HepG2 (cell line): ENCODE measurements at regions not wholly inside any gene's neighbourhood (a gene's known extent, or its start where the extent isn't known, plus 50 kb on each side); places are given as distances from the start of the nearest gene placed in this dataset.

Experiments used
- ATF3 ChIP-seq: sonication (generic); formaldehyde crosslinking; IDR thresholded peaks from 2 replicates; pipeline ENCODE4 v1.4.0; 2020; ENCODE audit warnings: missing genetic modification reagents
- CTCF ChIP-seq: sonication (generic); formaldehyde crosslinking; IDR thresholded peaks from 2 replicates; pipeline ENCODE4 v1.5.0; 2020; ENCODE audit warnings: mild to moderate bottlenecking, missing genetic modification reagents, moderate library complexity
- EZH2 ChIP-seq: conservative IDR thresholded peaks from 2 replicates; pipeline ENCODE4 v1.6.1; 2012; ENCODE audit warnings: mild to moderate bottlenecking, low read depth, low read length, moderate library complexity
- FOSL1 ChIP-seq: sonication (generic); formaldehyde crosslinking; IDR thresholded peaks from 2 replicates; pipeline ENCODE4 v1.9.0; 2021; ENCODE audit warnings: missing genetic modification reagents, borderline replicate concordance
- GTF3A ChIP-seq: sonication (generic); formaldehyde crosslinking; conservative IDR thresholded peaks from 2 replicates; pipeline ENCODE4 v1.4.0; 2020; ENCODE audit warnings: mild to moderate bottlenecking, missing genetic modification reagents
- POLR2AphosphoS5 ChIP-seq: IDR thresholded peaks from 2 replicates; pipeline ENCODE4 v1.6.1; 2012; ENCODE audit warnings: low read depth, low read length
- RAD21 ChIP-seq: fragments of 450-650 bp; formaldehyde crosslinking; IDR thresholded peaks from 2 replicates; pipeline ENCODE4 v1.5.0; 2020; ENCODE audit warnings: mild to moderate bottlenecking
- RFX1 ChIP-seq: fragments of 450-650 bp; IDR thresholded peaks from 2 replicates; pipeline ENCODE4 v1.6.1; 2017
- RFXAP ChIP-seq: sonication (generic); formaldehyde crosslinking; IDR thresholded peaks from 2 replicates; pipeline ENCODE4 v1.4.0; 2020; ENCODE audit warnings: missing genetic modification reagents, borderline replicate concordance
- TAF1 ChIP-seq: sonication (generic); formaldehyde crosslinking; IDR thresholded peaks from 2 replicates; pipeline ENCODE4 v1.4.0; 2020; ENCODE audit warnings: missing genetic modification reagents
- ZNF274 ChIP-seq: sonication (generic); formaldehyde crosslinking; IDR thresholded peaks from 2 replicates; pipeline ENCODE4 v1.5.1; 2020; ENCODE audit warnings: mild to moderate bottlenecking, missing genetic modification reagents
- ZNF3 ChIP-seq: IDR thresholded peaks from 2 replicates; pipeline ENCODE4 v1.7.0; 2017; ENCODE audit warnings: inconsistent platforms
- ZNF713 ChIP-seq: sonication (generic); formaldehyde crosslinking; IDR thresholded peaks from 2 replicates; pipeline ENCODE4 v1.4.0; 2020; ENCODE audit warnings: mild to moderate bottlenecking, missing genetic modification reagents
- TF ChIP-seq, protein P1 (sequence below), 2 experiments: sonication (generic) in 1 of 2; formaldehyde crosslinking in 1 of 2; IDR thresholded peaks; 2 replicates each; pipeline versions ENCODE4 v1.6.1 to v1.9.0; 2014 to 2022; ENCODE audit warnings: antibody characterized with exemption in 1 of 2, borderline replicate concordance in 1 of 2, inconsistent platforms in 1 of 2, low read depth in 1 of 2, missing genetic modification reagents in 1 of 2

- TF ChIP-seq POLR2AphosphoS5 (no peak), RFXAP (CRISPR knock-in tag) (no peak), ZNF3 (CRISPR knock-in tag) (no peak), EZH2 (no peak), ZNF274 (no peak), FOSL1 (no peak), RFX1 (no peak), GTF3A (CRISPR knock-in tag) (no peak), CTCF (CRISPR knock-in tag) (no peak), TAF1 (no peak), RAD21 (CRISPR knock-in tag) (no peak), ATF3 (no peak), ZNF713 (CRISPR knock-in tag) (no peak)
- TF ChIP-seq, protein P1, sequence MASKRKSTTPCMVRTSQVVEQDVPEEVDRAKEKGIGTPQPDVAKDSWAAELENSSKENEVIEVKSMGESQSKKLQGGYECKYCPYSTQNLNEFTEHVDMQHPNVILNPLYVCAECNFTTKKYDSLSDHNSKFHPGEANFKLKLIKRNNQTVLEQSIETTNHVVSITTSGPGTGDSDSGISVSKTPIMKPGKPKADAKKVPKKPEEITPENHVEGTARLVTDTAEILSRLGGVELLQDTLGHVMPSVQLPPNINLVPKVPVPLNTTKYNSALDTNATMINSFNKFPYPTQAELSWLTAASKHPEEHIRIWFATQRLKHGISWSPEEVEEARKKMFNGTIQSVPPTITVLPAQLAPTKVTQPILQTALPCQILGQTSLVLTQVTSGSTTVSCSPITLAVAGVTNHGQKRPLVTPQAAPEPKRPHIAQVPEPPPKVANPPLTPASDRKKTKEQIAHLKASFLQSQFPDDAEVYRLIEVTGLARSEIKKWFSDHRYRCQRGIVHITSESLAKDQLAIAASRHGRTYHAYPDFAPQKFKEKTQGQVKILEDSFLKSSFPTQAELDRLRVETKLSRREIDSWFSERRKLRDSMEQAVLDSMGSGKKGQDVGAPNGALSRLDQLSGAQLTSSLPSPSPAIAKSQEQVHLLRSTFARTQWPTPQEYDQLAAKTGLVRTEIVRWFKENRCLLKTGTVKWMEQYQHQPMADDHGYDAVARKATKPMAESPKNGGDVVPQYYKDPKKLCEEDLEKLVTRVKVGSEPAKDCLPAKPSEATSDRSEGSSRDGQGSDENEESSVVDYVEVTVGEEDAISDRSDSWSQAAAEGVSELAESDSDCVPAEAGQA (IDR thresholded peaks at IDR 0.05; ENCODE audit: low read depth) = no peak
- TF ChIP-seq, protein P1 (CRISPR knock-in tag; IDR thresholded peaks at IDR 0.05; ENCODE audit: borderline replicate concordance) = no peak
Observed at GRCh38 chr11:129728581-129728980, 87.1 kb upstream of the TMEM45B start.
